HG03469 (cell line): ENCODE measurements at regions not wholly inside any gene's neighbourhood (a gene's known extent, or its start where the extent isn't known, plus 50 kb on each side); places are given as distances from the start of the nearest gene placed in this dataset.
"Not testable (repeated sequence)": the region's sequence is repeated elsewhere in the genome, so short reads cannot be mapped to it uniquely, and the experiment has no call there.

ENCODE experiments used
- ATAC-seq: cut with Tn5 transposase; IDR thresholded peaks from one replicate; pipeline ENCODE4 v1.9.1; 2021; ENCODE audit warnings: mild to moderate bottlenecking, moderate library complexity, moderate number of reproducible peaks; ENCODE audit not compliant: unreplicated experiment

DNA sequence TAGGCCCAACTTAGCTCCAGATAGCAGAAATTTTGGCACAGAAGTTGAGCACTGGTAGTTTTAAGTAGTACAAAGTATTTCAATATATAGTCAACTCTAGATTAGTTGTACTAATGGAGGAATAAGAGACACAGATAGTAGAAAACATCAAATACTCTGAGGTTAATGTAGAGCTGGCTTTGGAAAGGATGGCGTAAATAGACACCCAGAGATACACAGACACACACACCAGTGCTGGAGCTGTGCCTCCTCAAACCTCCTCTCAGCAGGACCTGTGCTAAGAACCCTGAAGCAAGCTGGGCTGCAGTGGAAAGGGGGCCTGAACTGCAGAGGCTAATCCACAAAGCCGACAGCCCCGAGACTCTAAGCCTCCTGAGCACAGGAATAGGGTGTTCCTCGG, 67.0 kb upstream of the EDEM3 start:
- ATAC-seq = no peak

DNA sequence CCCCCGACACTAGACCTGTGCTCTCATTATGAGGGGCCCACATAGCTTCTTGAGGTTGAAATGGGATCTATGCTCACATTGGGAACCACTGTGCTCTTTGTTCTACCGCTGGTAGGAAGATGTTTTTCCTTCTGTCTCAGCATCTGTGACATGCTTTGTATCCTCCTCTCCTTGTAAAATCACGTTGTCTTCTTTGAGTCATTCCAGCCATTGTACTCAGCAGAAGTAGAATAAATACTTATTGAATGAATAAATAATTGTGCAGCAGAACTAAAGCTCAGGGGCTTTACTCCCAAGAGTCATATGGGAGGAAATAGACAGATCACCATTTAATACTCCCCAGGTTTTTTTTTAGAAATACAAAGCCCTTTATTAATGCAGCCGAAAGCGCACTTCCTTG, 66.3 kb upstream of the EDEM3 start:
- no peak for ATAC-seq

DNA sequence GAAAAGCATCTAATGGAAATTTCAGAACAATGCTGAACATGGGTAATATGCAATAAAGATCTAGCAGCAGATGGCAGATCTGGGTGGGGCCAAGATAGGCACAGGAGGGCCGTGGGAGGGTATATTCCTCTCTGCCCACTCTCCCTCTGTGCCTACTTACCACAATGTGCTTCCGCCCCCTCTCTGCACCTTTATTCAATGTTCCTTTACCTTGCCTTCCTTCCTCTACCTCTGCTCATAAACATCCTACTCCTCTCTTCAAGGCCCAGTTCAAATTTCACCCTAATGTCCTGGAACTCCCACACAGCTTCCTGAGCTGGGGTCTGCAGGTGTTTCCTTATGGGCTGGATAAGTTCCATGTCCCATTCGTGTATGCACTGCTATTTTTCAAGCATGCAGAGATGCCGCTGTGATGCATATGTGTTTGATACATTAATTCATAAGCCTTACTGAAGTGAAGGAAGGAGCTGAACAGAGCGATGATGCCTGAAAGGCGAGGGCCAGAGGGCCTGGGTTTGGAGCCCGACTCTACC, 65.6 kb upstream of the EDEM3 start:
- ATAC-seq = no peak

DNA sequence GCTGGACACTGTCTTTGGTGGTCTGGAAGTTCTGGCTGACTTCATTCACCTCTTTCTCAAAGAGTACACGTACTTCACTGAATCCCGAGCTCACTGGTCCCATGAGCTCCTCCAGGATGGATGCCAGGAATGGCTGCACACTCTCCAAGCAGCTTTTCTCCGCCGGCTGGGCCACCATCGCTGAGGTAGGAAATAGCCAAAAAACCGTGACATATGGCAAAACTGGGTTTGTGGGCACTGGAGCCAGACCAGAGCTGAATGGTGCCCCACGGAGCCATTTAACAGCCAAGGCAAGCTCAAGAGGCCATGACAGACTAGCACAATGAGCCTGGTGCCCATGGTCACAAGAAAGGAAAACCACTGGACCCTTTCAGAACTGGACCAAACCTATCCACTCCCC, 64.0 kb upstream of the EDEM3 start:
- no peak for ATAC-seq

DNA sequence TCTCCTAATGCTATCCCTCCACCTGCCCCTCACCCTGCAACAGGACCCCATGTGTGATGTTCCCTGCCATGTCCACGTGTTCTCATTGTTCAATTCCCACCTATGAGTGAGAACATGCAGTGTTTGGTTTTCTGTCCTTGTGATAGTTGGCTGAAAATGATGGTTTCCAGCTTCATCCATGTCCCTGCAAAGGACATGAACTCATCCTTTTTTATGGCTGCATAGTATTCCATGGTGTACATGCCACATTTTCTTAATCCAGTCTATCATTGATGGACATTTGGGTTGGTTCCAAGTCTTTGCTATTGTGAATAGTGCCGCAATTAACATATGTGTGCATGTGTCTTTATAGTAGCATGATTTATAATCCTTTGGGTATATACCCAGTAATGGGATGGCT, 62.3 kb upstream of the EDEM3 start:
- ATAC-seq = not testable (repeated sequence)

DNA sequence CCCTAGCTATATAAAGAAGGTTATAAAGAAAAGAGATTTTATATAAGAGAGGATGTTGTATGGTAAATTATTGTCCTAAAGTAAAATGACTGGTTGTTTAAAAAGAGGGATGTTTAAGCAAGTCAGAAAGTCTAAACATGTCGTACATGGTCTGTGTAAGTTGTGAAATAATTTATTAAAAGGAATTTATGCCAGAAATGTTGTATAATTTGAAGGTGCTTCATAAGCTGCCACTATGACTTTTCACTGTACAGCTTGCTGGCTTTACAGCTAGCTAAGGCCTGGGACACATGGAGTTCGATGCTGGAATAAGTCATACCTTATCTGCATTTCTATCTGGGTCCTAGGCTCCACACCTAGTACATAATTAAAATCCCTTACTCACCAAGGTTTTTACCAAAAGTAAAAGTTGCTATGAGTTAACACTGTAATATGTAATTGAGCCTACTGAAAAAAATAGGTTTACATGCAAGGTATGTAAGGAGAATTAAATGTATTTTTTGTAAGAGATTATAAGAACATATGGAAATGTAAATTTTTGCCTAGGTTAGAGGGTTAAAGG, 59.0 kb upstream of the EDEM3 start:
- ATAC-seq = no peak

DNA sequence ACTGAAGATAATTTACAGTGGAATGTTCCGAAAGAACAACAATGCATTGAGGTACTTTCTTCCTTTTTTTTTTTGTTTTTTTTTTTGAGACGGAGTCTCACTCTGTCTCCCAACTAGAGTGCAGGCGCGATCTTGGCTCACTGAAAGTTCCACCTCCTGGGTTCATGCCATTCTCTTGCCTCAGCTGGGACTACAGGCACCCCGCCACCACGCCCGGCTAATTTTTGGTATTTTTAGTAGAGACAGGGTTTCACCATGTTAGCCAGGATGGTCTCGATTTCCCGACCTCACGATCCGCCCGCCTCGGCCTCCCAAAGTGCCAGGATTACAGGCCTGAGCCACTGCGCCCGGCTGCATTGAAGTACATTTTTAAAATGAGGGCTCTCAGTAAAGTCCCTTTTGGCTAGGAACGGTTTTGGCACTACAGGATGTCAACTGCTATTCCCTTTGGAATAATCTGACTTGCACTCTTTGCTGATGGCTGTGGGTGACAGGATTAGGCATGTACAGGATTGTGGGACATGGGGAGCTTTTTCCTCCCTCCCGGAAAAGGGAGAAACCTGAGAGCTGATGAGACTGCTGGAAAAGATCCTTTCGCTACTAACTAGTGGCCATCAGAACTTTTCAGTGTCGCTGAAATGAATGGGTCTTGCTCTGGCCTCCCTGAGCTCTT, 56.9 kb upstream of the EDEM3 start:
- ATAC-seq = no peak

DNA sequence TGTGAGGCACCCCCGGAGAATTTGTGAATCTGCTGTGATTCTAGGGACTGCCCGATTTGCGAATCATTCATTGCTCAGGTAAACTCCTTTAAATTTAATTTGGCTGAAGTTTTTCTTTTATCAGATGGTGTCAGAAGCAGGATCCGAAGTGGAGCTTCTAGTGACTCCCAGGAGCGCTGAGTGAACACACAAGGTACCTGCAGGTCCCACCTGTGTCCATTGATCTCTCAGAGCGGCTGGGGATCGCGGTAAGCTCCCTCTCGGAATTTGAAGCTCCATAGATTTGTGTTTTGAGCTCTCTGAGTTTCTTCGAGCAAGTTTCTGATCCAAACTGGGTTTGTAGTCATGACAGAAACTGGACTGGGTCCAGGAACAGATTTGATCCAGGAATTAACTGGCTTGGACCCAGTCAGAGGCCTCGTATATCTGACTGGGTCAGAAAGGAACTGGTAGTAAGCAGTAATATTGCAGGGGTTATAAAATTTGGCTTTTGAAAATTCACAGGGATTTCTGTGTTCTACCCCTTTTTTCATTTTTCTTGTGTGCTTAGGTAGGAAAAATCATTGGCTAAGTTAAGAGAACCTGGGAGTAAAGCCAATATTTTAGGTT, 56.2 kb upstream of the EDEM3 start:
- ATAC-seq = no peak

DNA sequence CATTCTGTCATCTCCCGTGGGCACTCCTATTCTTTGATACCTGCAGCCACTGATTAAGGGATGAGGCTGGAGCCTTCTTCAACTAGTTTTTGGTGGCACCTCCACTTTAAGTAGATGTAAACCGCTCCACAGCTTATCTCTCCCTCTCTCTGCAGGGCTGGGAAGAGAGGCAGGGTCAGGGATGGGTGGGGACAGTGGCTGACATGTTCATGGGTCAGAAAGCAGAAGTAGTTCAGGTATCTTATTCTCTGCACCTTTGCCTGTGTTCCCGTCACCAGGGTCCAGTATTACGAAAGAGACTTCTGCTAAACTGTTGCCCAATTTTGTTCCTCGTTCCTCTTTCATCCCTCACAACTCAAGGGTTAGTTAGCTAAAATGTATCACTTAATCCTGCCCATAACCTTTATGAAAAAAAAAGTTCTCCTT, 51.7 kb upstream of the EDEM3 start:
- no peak for ATAC-seq

DNA sequence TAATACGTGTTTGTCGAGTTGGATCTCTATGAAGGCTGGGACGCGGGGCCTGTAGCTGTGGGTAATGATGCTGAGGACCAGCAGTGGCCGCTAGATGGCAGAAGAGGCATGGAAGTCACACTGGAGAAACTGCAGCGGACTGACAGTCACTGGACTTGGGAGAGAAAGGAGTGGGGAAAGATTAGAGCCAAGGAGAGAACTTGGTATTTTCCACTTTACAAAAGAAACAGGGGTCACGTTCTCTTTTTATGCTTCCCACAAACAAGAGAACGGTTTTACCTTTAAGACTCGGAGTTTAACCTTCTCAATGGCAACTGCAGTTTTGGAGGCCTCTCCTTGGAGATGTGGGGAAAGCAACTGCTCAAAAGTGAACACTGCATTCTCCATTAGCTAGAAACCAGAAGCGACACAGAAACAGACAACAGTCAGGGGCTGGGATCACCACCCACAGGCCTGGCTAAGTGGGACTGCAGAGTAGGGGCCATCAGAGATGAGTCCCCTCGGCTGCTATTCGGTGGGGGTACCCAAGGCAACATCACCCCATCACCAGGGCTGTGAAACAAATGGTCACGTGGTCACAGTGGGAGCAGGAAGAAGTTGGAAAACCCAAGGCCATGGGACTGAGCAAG, 51.1 kb upstream of the EDEM3 start:
- peak; percentile 61 for ATAC-seq
